ENCODE measurements at regions not wholly inside any gene's neighbourhood (a gene's known extent, or its start where the extent isn't known, plus 50 kb on each side); places are given as distances from the start of the nearest gene placed in this dataset.

GRCh38 chr15:96693515-96693914, 363.0 kb downstream of the NR2F2 start:
- DNase-seq, result no peak

GRCh38 chr15:96693990-96694517, 363.6 kb downstream of the NR2F2 start:
- DNase-seq, result no peak

- DNase-seq, result no peak
Observed at GRCh38 chr15:96695426-96695825, 364.9 kb downstream of the NR2F2 start.

GRCh38 chr15:96699871-96700401, 369.4 kb downstream of the NR2F2 start:
- DNase-seq, result no peak

- no peak for DNase-seq
Observed at GRCh38 chr15:96700555-96700954, 370.1 kb downstream of the NR2F2 start.

- DNase-seq, result no peak
Observed at GRCh38 chr15:96701443-96701842, 370.9 kb downstream of the NR2F2 start.

GRCh38 chr15:96701877-96702276, 371.4 kb downstream of the NR2F2 start:
- DNase-seq, result no peak

- DNase-seq, result no peak
Observed at GRCh38 chr15:96702589-96702988, 372.1 kb downstream of the NR2F2 start.

- no peak for DNase-seq
Observed at GRCh38 chr15:96703091-96703490, 372.6 kb downstream of the NR2F2 start.

GRCh38 chr15:96703794-96704550, 373.5 kb downstream of the NR2F2 start:
- no peak for DNase-seq

GRCh38 chr15:96716075-96716474, 385.6 kb downstream of the NR2F2 start:
- no peak for DNase-seq

- no peak for DNase-seq
Observed at GRCh38 chr15:96716478-96716877, 386.0 kb downstream of the NR2F2 start.

- no peak for DNase-seq
Observed at GRCh38 chr15:96720251-96720650, 389.8 kb downstream of the NR2F2 start.

- DNase-seq, result no peak
Observed at GRCh38 chr15:96720656-96721055, 390.2 kb downstream of the NR2F2 start.

GRCh38 chr15:96728591-96728990, 398.1 kb downstream of the NR2F2 start:
- no peak for DNase-seq

- DNase-seq, result no peak
Observed at GRCh38 chr15:96732704-96733103, 402.2 kb downstream of the NR2F2 start.

GRCh38 chr15:96733721-96734120, 403.2 kb downstream of the NR2F2 start:
- no peak for DNase-seq

- DNase-seq, result no peak
Observed at GRCh38 chr15:96735632-96736240, 405.2 kb downstream of the NR2F2 start.

- no peak for DNase-seq
Observed at GRCh38 chr15:96736384-96736783, 405.9 kb downstream of the NR2F2 start.

GRCh38 chr15:96737408-96737807, 406.9 kb downstream of the NR2F2 start:
- no peak for DNase-seq

GRCh38 chr15:96746665-96747064, 416.2 kb downstream of the NR2F2 start:
- DNase-seq, result no peak

GRCh38 chr15:96747291-96747690, 416.8 kb downstream of the NR2F2 start:
- no peak for DNase-seq

- DNase-seq, result no peak
Observed at GRCh38 chr15:96750361-96750760, 419.9 kb downstream of the NR2F2 start.

GRCh38 chr15:96756146-96756545, 425.6 kb downstream of the NR2F2 start:
- DNase-seq, result no peak

Measured in fibroblast of skin of right biceps (primary cell).